Stimulated activated CD8-positive, alpha-beta memory T cell treated with anti-CD3 and anti-CD28 coated beads, Interleukin-7, amount 100 ng/mL, for 1 hour (primary cell): ENCODE measurements at regions not wholly inside any gene's neighbourhood (a gene's known extent, or its start where the extent isn't known, plus 50 kb on each side); places are given as distances from the start of the nearest gene placed in this dataset.
"Not testable (repeated sequence)": the region's sequence is repeated elsewhere in the genome, so short reads cannot be mapped to it uniquely, and the experiment has no call there.

ENCODE experiments used
- DNase-seq, 2 donors: peaks; one replicate each; pipeline ENCODE4 v3.0.0-alpha.2; 2020; ENCODE audit warnings: low read depth in 2 of 2

- DNase-seq: no peak
Measured at GRCh38 chr10:28354511-28354910, 51.6 kb upstream of the MPP7 start.

- DNase-seq: no peak
Measured at GRCh38 chr10:28355376-28355775, 52.5 kb upstream of the MPP7 start.

DNA sequence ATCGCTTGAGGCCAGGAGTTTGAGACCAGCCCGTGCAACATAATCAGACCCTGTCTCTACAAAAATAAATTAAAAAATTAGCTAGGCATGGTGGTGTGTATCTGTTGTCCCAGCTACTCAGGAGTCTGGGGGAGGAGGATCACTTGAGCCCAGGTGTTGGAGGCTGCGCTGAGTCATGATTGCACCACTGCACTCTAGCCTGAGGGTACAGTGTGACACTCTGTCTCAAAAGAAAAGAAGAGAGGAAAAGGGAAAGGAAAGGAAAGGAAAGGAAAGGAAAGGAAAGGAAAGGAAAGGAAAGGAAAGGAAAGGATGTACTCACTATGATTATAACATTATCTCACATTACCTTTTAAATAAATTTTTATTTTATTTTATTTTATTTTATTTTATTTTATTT is 56.5 kb upstream of the MPP7 start:
- no peak for DNase-seq

DNA sequence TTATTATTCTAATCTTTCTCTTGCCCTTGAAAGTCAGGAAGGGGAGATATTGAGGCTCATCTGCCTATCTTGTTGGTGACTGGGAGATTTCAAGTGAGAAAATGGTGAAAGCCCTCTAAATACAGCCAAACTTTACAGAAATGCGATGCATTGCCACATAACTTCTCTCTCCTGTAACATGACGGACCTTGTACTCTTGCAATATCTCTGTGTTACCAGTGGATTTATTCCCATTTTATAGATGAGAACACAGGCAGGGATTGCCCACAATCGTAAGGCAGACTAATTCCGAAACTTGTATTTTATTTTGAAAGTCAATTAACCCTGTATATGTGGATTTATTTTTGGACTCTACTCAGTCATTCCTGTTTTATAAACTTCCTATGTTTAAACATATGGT is 57.3 kb upstream of the MPP7 start:
- no peak for DNase-seq

DNA sequence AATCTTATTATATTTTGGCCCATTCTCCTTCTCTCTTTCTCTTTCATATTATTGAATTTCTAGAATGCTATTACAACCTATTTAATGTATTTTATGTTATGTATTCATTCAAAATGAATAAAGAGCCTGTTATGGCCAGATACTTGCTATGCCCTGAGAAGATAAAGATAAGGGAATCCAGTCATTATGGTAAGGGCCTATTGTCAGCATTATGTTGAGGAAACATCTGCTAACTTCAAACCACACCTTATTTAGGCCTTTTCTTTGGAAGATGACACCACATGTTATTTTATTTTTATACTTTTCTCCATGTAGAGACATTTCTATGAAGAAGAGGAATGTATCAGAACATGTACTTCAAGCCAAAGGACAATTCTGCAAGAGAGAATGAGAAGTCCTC is 60.5 kb upstream of the MPP7 start:
- no peak for DNase-seq

DNA sequence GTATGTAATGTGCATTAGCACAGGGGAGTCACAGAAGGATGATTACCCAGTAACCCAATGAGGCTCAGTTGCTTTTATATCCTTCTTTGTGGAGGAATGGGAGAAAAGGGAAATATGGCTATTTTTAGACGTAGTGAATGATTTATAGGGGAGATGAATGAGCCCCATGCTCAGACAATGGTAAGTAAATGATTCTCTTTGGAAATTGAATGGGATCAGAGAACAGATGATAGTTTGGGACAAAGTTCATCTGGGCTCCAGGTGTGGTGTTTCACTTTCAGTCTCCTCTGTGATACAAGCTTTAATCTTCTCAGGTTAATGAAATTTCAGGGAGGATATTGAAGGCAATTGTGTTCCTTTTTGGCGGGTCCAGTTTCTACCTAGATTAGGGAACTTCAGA is 63.0 kb upstream of the MPP7 start:
- no peak for DNase-seq

- DNase-seq: no peak
Measured at GRCh38 chr10:28366994-28367393, 64.1 kb upstream of the MPP7 start.

- no peak for DNase-seq
Measured at GRCh38 chr10:28367413-28367812, 64.5 kb upstream of the MPP7 start.

- peak; percentile 2 to 20 for DNase-seq
Measured at GRCh38 chr10:28367929-28368484, 65.1 kb upstream of the MPP7 start.

DNA sequence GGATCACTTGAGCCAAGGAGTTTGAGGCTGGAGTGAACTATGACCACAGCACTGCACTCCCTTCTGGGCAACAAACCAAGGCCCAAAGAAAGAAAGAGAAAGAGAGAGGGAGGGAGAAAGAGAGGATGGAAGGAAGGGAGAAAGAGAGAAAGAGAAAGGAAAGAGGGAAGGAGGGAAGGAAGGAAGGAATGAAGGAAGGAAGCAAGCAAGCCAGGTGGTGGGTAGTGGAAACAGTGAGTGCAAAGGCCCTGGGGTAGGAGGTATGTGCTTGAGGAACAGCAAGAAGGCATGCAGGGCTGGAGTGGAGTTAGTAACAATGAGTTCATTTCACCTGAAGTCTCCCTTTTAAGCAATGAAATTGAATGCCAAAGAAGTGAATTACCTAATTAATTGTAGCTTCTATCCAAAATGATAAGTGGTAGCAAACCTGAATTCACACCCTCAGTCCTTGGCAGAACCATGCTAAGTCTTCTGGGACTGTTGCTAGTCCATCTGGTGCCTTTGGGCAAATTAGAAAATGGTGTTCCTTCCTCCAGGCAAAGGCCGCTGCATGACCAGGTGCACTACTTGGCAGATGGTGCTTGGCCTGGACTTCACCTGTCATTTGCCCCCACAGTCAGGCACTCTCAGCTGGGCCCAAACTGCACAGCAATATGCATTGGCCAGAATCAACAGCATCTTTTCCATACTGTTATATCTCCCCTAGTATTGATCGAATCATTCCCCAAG is 67.4 kb upstream of the MPP7 start:
- DNase-seq: no peak

DNA sequence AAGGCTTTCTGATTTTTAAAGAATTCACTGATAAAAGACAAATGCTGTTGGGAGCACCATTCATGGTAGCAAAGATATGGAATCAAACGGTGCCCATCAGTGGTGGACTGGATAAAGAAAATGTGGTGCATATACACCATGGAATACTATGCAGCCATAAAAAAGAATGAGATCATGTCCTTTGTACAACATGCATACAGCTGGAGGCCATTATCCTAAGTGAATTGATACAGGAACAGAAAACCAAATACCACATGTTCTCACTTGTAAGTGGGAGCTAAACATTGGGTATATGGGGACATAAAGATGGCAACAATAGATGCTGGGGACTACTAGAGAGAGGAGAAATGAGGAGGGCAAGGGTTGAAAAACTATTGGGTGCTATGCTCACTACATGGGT is 68.8 kb upstream of the MPP7 start:
- DNase-seq: not testable (repeated sequence)

GRCh38 chr10:28374036-28374435 is 71.2 kb upstream of the MPP7 start:
- no peak for DNase-seq

DNA sequence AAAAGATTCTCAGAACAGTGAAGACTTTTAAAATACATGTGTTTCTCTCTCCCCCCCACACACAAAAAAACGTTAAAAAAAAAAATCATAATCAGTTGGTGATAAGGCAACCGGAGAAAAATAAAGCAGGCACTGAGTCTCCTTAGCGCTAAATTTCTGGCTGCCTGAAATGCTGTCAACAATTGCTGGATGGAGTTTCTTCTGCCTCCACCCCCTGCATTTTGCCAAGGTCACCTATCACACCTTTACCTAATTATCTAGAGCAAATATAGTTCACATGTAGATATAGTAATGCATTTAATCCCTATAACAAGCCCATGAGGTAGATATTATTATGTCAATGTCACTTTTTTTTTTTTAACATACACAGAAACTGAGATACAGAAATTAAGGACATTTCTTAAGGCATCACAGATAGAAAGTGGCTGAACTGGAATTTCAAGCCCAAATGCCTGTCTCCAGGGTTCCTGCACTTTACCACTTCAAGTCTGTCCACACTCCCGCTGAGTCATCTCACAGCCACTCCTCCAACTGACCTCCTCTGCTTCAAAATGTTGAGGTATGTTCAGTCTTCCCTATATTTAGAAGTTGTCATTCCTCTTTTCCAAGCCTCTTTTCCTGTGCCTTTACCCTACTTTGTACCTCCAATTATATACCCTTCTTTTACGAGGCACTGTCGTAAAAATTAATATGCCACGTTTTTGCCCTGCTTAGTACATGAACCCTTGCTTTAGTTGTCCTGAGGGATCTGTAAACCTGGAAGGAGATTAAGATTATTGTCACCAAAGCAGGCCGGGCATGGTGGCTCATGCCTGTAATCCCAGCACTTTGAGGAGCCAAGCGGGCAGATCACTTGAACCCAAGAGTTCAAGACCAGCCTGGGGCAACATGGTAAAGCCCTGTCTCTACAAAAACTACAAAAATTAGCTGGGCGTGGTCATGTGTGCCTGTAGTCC is 72.8 kb upstream of the MPP7 start:
- no peak for DNase-seq

DNA sequence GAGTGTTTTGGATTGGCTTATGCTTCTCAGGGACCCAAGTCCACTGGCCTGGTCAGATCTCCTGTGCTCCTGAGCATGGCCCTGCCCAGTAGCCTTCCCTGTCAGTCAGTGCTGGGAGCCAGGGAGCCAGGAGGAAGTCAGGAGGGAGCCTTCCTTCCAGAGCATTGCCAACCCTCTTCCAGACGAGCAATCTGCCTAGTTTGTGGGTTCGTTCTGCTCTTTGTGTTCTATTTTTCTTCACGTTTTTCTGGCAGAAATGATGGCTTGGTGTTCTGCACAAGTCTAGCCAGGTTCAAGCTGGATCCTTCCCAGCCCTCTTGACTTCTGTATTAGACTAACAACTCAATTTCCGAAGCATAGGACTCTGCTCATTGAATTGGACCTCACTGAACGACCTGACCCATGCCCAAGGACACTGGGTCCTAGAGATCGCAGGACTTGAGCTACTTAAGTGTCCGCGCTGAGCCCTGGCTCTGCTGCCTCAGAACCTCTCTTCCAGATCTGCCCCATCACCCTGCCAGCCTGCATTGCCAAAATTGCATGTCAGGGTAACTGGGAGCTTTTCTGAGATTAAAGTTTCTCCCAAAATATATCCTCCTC is 76.2 kb upstream of the MPP7 start:
- no peak for DNase-seq

- no peak for DNase-seq
Measured at GRCh38 chr10:28381466-28381865, 78.6 kb upstream of the MPP7 start.

DNA sequence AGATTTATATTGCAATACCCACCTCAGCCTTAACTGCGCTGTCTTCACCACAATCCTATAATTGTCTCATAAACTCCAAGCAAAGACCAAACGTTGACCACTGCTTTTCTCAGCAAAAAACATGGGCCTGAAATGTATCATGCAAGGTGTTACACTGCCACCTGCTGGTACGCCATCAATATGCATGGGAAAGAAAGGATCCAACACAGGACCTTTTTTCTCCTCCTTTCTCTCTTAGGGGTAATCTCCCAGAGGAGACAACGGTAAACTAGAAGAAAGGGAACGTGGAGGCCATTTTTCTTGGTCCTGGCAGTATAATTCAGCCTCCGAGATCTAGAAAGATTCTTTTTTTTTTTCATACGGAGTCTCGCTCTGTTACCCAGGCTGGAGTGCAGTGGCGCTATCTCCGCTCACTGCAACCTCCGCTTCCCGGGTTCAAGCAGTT is 79.1 kb upstream of the MPP7 start:
- peak; percentile 68 to 84 for DNase-seq

DNA sequence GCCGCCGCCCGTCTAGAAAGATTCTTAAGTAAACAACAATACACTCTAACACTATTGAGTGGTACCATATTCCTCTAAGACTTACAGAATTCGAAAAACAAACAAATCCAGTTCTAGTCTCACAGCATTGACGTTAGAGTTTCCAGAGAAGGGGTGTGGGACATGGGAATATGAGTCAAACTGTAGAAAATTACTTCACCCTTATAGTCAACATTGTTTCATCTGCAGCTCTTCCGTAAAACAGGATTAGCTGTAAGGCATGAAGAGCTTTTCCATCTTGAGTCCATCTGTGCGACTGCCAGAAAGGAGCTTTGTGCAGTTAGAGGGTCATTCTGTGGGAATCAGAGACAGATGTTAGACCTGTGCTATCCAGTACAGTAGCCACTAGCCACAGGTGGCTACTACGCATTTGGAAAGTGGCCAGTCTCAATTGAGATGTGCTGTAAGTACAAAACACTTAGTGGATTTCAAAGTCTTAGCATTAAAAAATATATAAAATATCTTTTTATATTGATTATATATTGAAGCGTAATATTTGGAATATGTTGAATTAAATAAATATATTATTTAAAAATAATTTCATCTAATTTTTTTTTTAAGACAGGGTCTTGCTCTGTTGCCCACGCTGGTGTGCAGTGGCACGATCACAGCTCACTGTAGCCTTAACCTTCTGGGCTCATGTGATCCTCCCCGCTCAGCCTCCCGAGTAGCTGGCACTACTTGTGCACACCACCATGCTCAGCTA is 79.8 kb upstream of the MPP7 start:
- DNase-seq: no peak

- no peak for DNase-seq
Measured at GRCh38 chr10:28384557-28384956, 81.7 kb upstream of the MPP7 start.

DNA sequence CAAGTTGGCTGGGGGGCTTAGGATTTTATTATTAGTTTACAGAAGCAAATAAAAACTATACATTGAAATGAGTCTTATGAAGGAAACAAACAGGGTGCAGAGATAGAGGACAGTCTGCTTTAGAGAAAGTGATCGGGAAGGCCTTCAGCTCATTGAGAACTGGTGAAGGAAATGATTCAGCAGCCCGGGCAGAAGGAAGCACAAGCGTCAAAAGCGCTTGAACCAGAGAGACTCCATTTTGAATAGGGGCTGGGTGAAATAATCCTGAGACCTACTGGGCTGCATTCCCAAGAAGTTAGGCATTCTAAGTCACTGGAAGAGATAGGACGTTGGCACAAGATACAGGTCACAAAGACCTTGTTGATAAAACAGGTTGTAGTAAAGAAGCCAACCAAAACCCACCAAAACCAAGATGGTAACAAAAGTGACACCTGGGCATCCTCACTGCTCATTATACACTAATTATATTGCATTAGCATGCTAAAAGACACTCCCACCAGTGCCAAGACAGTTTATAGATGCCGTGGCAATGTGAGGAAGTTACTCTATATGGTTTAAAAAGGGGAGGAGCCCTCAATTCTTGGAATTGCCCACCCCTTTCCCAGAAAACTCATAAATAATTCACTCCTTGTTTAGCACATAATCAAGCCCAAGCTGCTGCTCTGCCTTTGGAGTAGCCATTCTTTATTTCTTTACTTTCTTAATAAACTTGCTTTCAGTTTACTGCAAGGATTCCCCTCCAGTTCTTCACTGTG is 83.1 kb upstream of the MPP7 start:
- no peak for DNase-seq

DNA sequence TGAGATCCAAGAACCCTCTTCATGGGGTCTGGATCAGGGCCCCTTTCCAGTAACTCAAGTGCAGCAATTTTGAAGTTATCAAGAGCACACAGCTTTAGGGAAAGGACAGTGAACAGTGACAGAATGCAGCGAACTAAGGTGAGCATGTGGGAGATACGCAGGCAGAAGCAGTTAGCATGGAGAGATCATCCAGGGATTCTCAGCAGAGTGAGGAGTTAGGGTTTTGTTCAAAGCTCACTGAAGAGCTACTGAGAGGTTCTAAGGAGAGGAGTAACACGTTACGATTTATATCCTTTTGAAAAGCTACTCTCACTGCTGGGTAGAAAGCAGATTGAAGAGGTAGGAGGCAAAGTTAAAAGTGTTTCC is 83.6 kb upstream of the MPP7 start:
- DNase-seq: no peak

DNA sequence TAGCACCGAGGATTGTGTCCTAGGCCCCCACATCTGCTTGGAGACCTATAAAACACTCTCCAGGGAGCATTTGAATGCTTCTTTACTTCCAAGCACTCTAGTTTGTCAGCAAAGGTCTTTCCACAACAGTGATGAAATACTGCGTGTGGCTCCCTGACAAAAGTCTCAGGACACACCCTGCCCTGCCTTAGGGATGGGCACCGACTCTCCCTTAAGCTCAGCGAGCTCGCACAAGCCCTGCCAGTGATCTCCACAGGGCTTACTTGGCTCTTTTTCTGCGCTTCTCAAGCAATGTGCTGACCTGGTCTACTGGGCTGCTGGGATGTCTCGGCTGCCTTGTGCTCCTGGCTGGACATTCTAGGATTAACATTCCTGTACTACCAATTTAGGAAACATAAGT is 84.3 kb upstream of the MPP7 start:
- DNase-seq: no peak
